DMS 273 treated with DMSO at 0.1 percent for 48 hours (cell line): ENCODE measurements at regions not wholly inside any gene's neighbourhood (a gene's known extent, or its start where the extent isn't known, plus 50 kb on each side); places are given as distances from the start of the nearest gene placed in this dataset.

ENCODE experiments used
- DNase-seq: peaks from one replicate; lab custom pipeline; 2025; lab: John Stamatoyannopoulos, UW

DNA sequence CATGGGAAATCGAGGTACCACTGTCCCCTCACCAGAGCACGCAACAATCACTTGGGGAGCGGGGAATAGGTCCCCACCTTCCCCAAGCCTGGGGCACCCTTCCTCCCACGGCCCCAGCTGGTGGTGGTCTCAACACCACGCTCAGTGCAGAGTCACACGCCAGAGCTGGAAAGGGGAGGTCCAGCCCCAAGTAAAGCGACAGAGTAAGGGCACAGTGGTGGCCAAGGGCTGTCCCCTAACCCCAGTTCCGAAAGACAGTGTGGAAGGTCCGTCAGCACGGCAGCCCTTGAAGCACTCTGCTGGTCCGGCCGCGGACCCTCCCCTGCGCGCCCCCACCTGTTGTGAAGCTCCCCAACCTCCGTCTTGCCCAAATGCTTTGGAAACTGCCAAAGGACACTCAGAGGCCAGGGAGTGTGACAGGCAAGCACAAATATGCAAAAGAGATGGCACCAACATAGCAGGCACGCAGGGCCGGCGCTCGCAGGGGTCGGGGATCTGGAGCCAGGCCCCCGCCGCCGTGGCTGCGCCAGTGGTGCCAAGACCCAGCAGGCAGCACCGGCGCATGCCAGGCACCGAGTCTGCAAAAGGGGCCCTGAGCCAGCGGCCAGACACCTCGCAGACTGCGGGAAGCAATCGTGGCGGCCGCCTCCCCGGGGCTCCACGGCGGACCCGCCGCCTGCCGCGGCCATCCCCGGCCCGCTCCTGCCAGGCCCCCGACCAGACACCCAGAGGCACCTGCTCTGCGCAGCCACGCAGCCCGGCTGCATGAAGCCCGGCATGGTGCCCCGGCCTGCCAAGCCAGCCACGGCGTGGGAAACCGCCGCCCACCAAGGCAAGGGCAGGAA, 51.6 kb upstream of the SRRM3 start:
- no peak for DNase-seq
